Peyer's patch (tissue), 4 donors: ENCODE measurements at regions not wholly inside any gene's neighbourhood (a gene's known extent, or its start where the extent isn't known, plus 50 kb on each side); places are given as distances from the start of the nearest gene placed in this dataset.

Experiments
- DNase-seq, 3 donors: peaks; one replicate each; pipeline ENCODE4 v3.0.0-alpha.2; 2017 to 2019
- H3K27ac ChIP-seq, 4 donors: fragments of 200-600 bp; sonication (generic); one replicate each; pipeline ENCODE4 v1.5.1; 2016 to 2019
- H3K27me3 ChIP-seq, 2 donors: fragments of 200-600 bp; sonication (generic); one replicate each; pipeline ENCODE4 v1.5.1; 2019
- H3K36me3 ChIP-seq, 3 donors: fragments of 200-600 bp; sonication (generic); one replicate each; pipeline ENCODE4 v1.5.1; 2016 to 2019
- H3K4me1 ChIP-seq, 4 donors: fragments of 200-600 bp; sonication (generic); one replicate each; pipeline ENCODE4 v1.5.1; 2016 to 2019
- H3K4me3 ChIP-seq, 4 donors: fragments of 200-600 bp; sonication (generic); 1 replicate in 3 of 4; 2 replicates in 1 of 4; pipeline ENCODE4 v1.5.1; 2016 to 2019; ENCODE audit warnings: mild to moderate bottlenecking in 1 of 4
- H3K9me3 ChIP-seq, 4 donors: fragments of 200-600 bp; sonication (generic); one replicate each; pipeline ENCODE4 v1.5.1; 2016 to 2019; ENCODE audit warnings: mild to moderate bottlenecking in 1 of 4
- POLR2A ChIP-seq, 2 donors: fragments of 450-650 bp; IDR thresholded peaks; one replicate each; pipeline ENCODE4 v1.5.1; 2017; ENCODE audit warnings: antibody characterized with exemption in 2 of 2, mild to moderate bottlenecking in 2 of 2, moderate library complexity in 2 of 2
- TF ChIP-seq, protein P1 (sequence below), 6 experiments: fragments of 450-650 bp in 4 of 6; fragments of 200-600 bp in 2 of 6; sonication (generic) in 1 of 6; IDR thresholded peaks; one replicate each; pipeline ENCODE4 v1.5.1; 2017 to 2019; ENCODE audit warnings: antibody characterized with exemption in 6 of 6, mild to moderate bottlenecking in 3 of 6, moderate library complexity in 1 of 6

- Histone ChIP-seq H3K27me3 (no peaks in the 10 kb centered on the region), H3K27ac (no peak overlapping the region), H3K36me3 (no peaks in the 10 kb centered on the region), H3K4me3 (no peak overlapping the region), H3K9me3 (peaks cover 0 to 4% (median 0%) of the 10 kb centered on the region in 4 donors), H3K4me1 (no peaks in the 10 kb centered on the region)
- TF ChIP-seq, protein P1, sequence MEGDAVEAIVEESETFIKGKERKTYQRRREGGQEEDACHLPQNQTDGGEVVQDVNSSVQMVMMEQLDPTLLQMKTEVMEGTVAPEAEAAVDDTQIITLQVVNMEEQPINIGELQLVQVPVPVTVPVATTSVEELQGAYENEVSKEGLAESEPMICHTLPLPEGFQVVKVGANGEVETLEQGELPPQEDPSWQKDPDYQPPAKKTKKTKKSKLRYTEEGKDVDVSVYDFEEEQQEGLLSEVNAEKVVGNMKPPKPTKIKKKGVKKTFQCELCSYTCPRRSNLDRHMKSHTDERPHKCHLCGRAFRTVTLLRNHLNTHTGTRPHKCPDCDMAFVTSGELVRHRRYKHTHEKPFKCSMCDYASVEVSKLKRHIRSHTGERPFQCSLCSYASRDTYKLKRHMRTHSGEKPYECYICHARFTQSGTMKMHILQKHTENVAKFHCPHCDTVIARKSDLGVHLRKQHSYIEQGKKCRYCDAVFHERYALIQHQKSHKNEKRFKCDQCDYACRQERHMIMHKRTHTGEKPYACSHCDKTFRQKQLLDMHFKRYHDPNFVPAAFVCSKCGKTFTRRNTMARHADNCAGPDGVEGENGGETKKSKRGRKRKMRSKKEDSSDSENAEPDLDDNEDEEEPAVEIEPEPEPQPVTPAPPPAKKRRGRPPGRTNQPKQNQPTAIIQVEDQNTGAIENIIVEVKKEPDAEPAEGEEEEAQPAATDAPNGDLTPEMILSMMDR (IDR thresholded peaks at IDR 0.05), result no peak
- no peak for TF ChIP-seq POLR2A (IDR thresholded peaks at IDR 0.05)
- no peak for DNase-seq
Measured at GRCh38 chr5:3386637-3387036, 209.0 kb upstream of the IRX1 start.

DNA sequence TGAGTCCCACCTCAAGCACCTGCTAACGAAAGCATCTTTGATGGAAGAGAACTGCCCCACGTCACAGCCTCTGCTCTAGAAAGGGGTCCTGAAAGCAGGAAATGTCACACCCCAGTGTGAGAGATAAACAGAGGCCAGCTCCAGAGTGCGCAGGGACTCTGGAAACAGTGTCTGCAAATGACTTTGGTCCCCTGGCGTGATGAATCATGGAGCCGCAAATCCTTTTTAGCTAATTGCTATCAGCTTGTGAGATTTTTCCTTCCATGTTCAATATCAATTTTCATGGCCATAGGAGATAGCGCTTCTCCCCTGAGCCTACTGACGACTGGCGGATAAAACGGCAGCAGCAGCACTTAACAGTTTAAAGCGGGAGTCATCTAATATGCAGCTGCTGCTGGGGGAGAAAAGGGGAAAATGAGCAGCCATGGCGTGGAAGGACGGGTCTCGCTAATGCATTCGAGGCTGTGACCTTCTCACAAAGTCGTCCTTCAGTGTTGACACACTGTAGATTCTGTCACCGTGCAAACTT, 209.6 kb upstream of the IRX1 start:
- DNase-seq, result no peak
- Histone ChIP-seq H3K27me3 (no peaks in the 10 kb centered on the region), H3K9me3 (peaks cover 0 to 4% (median 0%) of the 10 kb centered on the region in 4 donors), H3K36me3 (no peaks in the 10 kb centered on the region), H3K4me1 (no peaks in the 10 kb centered on the region), H3K27ac (no peak overlapping the region), H3K4me3 (no peak overlapping the region)
- no peak for TF ChIP-seq POLR2A (IDR thresholded peaks at IDR 0.05)
- TF ChIP-seq, protein P1 (IDR thresholded peaks at IDR 0.05), result no peak

DNA sequence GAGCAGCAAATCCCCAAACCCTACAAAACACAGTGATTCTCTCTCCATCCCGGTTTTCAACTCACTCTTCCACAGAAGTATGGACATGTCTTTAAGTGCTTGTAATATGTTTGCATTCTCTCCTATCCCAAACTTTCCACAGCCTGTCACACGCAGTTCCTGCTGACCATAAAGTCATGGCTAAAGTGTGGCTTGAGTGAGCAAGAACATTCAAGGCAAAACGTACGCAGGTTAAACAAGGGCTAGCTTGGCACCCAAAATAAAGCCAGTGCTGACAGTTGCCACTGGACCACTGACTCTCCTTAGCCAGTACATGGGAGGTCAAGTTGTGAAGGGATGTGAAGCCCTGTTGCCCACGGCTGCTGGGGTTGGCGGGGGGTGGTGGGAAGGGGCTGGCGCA, 211.1 kb upstream of the IRX1 start:
- no peaks in the 10 kb centered on the region for H3K27me3 ChIP-seq
- H3K36me3 ChIP-seq, result no peaks in the 10 kb centered on the region
- no peak for DNase-seq
- H3K27ac ChIP-seq, result no peak overlapping the region
- TF ChIP-seq POLR2A (IDR thresholded peaks at IDR 0.05), result no peak
- TF ChIP-seq, protein P1 (IDR thresholded peaks at IDR 0.05), result no peak
- H3K4me3 ChIP-seq, result no peak overlapping the region
- no peaks in the 10 kb centered on the region for H3K4me1 ChIP-seq
- H3K9me3 ChIP-seq, result peaks cover 0 to 4% (median 0%) of the 10 kb centered on the region in 4 donors

DNA sequence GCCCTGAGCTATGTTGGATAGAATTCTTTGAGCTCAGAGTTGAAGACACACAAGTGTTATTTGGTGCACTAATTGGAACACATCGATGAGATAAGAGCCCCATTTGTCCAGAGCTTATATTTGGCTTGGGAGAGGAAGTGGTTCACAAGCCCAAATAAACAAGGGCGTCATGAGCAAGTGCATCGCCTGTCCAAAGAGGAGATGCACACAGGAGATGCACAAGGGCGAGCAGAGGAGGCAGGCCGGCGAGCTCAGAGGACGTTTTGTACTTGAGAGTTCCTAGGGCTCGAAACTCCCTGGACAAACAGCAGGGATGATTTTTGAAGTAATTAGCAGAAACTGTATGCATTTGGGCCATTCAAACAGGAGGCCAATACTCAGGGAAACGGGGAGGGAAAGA, 212.8 kb upstream of the IRX1 start:
- Histone ChIP-seq H3K36me3 (no peaks in the 10 kb centered on the region), H3K4me1 (no peaks in the 10 kb centered on the region), H3K4me3 (no peak overlapping the region), H3K27me3 (no peaks in the 10 kb centered on the region), H3K27ac (no peak overlapping the region), H3K9me3 (no peaks in the 10 kb centered on the region)
- TF ChIP-seq, protein P1 (IDR thresholded peaks at IDR 0.05), result no peak
- no peak for TF ChIP-seq POLR2A (IDR thresholded peaks at IDR 0.05)
- no peak for DNase-seq

DNA sequence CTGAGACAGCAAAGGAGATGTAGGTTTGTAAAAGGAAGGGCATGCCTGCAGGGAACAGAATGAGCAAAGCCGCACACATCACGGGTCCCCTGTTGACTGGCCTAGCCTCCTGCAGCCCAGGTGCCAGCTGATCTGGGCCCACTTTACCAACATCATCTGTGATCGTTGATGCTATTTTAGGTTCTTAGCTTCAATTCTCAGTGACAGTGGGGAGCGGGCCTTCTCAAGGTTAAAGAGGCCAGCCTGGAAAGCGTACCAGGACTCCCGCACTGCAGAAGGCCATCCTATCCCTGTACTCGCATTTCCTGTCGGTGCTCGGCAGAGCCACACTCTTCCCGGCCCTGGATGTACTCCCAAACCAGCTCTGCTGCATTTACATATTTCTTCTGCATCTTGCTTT, 213.5 kb upstream of the IRX1 start:
- Histone ChIP-seq H3K4me1 (no peaks in the 10 kb centered on the region), H3K27me3 (no peaks in the 10 kb centered on the region), H3K9me3 (no peaks in the 10 kb centered on the region), H3K4me3 (no peak overlapping the region), H3K27ac (no peak overlapping the region), H3K36me3 (no peaks in the 10 kb centered on the region)
- no peak for TF ChIP-seq POLR2A (IDR thresholded peaks at IDR 0.05)
- TF ChIP-seq, protein P1 (IDR thresholded peaks at IDR 0.05), result no peak
- no peak for DNase-seq
